NCI-H748 (cell line): ENCODE measurements at regions not wholly inside any gene's neighbourhood (a gene's known extent, or its start where the extent isn't known, plus 50 kb on each side); places are given as distances from the start of the nearest gene placed in this dataset.

Source experiments
- DNase-seq: peaks from one replicate; lab custom pipeline; 2025; ENCODE audit not compliant: unreplicated experiment; lab: John Stamatoyannopoulos, UW

DNA sequence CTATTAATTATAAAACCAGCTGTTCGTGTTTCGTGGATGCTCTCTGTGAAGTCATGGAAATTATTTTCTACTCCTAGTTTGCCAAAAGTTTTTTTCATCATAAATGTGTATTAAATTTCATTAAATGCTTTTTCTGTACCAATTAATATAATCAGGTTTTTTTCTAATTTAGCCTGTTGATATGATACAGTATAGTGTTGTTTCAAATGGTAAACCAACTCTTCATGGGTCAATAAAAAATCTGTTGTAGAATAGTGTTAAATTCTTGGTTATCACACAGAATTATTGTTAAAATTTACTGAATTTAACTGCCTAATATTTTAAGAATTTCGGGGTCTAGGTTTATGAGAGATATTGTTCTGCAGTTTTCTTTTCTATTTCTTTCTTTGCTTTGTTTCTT lies 505.9 kb upstream of the MANEA start:
- DNase-seq: no peak

DNA sequence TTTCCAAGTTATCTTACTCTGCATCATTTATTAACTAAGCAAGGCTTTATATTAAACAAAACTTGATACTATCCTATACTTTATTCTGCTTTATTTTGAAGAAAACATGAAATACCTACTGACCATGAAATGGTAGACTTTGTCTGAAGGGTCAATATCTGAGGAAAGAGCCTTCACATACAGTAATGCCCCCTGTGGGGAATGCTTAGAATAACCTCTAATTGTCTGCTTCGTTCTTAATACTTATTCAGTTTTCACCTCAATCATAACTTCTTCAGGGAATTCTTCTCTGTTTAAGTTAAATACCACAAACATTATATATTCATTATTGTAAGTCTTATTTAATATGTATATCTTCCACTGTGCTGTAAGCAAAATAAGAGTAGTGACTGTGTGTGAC lies 498.9 kb upstream of the MANEA start:
- no peak for DNase-seq

DNA sequence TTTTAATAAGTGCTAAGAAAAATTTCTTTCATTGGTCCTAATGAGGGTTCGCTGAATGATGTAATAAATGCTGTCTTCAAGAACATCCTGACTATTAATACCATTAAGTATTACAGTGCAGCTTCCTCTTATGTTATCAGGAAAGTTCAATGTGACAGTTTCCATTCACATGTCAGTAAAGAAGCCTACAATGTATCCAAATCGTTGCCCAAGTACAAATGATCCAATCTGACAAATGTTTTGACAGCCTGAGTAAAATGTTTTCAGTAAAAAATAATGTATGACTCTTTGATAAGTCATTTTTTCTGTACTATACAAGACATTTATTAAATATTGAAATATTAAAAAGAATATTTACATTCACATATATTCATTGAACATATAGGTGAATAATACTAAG lies 496.1 kb upstream of the MANEA start:
- DNase-seq: no peak

DNA sequence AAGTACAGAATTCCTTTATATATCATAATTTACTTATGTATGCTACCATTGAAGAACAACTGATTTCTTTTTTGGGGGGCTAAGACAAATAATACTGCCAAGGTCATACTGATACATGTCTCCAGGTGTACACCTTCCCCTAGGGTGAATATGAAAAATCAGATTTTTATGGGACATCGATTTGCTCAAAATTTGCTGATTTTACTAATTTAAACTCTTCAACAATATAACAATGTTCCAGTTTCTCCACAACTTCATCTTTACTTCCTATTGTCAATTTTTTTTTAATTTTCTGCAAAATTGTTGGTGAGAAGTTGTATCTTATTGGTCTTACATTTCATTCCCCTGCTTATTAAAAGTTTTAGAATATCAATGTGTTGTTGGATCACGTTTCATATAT lies 495.4 kb upstream of the MANEA start:
- DNase-seq: no peak

DNA sequence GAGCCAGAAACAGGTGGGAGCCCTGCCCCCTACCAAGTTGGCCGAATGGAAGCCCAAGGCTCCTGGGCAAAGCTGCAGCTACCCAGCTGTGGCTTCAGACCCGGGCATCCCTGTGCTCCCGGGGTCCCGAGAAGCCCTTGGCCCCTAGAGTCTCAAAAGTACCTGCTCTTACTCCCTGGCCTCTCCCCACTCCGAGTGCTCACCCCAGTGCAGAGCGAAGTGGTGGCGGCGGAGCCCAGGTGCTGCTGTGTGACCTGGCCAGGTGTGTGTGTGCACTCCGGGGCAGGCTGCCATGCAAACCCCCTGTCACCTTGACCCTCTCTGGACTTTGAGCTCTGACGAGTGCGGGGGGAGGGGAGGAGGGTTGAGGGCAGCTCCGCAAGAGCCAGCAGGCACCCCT lies 493.8 kb upstream of the MANEA start:
- no peak for DNase-seq

DNA sequence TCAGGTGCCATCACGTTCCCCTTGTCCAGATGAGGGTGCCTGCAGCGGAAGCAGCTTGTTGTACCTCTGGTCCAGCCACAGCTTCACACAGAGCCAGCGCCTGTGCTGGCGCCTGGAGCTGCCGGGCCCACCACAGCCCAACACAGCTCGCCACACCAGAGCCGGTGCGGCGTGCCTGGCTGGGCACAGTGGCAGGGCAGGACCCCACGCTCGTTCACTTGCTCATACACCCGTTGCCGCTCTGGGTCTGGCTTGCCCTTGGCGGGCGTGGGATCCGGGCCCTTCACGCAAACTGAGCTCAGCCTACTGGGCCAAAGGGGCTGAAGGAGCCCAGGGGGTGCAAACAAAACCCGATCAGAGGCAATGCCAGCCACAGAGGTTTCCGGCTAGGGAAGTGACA lies 492.5 kb upstream of the MANEA start:
- no peak for DNase-seq

DNA sequence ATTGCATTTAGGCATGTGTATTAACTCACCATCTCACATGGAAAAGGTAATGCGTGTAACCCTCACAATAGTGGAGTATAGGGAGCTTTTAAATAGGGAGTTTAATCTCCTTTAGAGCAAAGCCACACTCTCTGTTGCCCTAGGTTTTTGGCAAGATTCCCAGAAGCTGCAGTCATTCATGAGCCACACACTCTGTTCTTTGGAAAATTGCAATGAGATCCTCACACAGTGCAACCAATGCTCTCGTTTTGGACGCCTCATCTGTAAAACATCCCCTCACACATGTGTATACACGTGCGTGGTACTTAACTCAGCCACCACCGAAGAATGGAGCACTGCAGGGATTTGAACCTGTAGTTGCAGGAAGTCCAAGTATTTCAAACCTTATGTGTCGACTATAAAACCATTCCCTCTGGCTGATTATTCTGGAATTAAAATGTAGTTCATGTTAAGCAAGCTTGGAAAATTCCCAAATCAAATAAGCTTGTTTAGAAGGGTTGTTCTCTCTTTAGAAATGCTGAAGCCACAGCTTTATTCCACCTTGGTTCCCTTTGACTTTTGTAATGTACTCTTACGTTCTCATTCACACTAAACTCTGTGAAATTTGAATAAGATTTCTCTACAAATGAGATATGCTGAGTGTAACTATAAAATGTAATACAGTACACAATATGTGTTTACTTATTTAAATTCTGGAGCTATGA lies 489.8 kb upstream of the MANEA start:
- DNase-seq: peak; percentile 99

DNA sequence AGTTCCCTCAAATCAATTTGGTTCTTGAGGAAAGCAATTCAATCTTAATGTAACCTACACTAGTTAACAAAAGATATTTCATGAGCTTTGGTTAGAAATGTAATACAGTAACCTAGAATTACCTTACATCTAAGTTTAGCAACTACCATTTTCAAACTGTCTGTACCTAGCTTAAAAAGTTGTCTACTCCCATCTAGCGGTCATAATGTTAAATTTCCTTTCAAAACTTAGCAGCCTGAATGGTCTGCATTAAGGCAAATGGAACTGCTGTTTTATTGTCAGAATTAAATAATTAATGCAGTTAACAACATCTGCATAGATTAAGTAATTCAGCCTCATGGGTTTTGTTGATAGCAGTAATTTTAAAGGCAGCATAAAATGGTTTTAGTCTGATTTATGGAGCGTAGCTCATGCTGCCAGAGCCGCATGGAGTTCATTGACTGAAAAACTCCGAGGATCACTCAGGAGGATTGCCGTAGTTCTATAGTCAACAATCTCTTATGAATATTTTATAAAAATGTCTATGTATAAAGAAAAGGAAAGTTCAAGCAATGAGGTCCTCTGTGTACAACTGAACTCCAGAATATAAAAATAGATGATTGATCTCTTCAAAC lies 485.4 kb upstream of the MANEA start:
- peak; percentile 85 for DNase-seq

DNA sequence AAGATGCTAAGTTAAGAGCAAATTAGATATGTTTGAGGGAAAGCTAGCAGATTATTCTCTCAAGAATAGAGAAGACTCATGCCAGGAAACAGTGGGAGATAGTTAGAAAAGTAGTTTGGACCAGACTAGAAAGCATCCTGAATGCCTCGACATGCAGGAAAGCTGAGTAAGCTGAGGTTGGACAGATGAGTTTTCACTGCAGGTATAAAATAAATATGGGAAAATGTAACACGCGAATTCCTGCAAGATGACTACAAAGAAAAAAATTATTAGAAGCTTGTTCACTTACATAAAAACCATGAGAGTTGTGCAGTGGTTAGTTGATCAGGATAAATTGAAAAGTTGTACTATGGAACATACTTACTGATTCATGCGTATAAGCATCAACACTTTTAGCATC lies 484.2 kb upstream of the MANEA start:
- no peak for DNase-seq

DNA sequence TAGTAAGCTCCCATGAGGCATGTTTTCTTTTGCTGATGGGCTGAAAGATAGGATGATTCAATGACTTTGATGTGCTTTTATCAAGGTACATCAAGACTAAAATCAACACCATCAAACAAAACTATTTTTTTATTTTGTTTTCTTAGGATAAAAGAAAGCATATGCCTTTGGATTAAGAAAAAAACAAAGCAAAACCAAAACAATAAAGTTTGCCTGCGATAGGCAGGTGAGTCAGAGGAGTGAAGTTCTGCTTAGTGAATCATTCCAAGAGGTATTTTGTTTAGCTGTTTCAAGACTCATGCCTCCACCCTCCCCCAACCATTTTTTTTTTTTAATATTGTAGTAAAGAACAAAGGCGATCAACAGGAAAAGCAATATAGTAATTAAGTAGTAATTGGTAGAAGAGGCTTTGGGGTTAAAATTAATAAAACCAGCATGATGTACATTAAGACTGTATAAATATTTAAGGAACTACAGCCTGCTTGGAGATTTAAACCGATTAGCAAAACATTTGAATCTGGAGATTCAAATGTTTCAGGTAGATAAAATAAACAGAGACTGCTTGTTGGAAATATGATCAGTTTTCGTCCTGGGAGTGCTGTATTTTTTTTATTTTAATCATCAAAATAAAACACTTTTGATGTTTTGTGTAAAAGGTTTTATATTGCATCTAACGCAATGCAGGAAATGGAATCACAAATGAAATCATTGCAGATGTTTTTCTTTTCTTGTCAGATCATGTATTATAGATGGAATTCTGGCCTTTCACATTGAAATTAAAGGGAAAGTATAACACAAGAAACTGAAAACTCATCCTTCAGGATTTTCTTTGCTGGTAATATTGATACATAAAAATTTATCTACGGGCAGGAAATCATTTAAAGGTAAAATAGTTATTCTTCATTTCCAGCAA lies 482.3 kb upstream of the MANEA start:
- DNase-seq: peak; percentile 34

DNA sequence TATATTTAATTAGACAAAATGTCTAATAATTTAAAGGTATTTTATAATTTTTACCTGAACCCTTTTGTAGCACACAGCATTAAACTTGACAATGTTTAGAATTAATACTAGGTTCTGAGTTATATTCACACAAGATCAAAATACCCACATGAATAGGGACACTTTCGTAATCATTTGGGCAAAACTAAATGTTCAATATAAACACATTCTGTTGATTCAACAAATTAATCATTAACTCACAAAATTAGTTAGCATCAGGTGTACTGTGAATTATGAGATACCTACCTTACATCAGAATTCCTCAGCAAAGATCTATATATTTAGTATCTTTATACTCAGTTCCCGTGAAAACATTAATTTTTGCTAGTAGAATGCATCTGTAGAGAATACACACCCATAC lies 481.5 kb upstream of the MANEA start:
- DNase-seq: no peak

DNA sequence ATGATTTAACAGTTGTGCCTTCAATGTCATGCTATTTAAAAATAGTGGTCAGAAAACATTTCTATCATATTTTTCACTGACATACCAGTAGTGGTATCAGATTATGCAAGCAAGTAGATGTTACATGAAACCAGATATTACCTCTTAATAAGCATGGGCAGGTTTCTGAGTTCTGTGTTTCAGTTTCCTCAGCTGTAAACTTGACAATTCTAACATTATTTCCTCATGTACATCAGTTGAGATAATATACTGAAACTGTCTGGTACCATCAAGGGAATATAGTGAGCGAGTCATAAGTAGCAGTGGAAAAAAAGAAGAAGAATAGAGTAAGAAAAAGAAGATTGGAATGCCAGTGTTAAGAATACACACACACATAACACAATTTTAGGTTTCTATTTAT lies 477.9 kb upstream of the MANEA start:
- no peak for DNase-seq

DNA sequence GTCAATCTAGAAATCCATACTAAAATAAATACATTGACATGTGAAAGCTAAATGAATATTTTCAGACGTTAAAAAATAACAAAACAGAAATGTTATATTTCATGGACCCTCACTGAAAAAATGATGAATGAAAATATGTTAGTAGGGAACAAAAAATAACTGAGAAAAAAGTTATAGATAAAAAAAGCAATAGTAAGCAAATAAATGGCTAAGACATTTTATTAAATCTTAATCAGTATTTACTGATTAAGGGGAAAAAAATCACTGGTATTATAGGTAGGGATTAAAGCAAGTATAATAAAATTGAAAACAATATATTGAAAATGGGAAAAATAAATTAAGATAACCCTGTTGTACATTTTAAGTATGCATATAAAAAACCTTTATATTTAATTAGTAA lies 468.1 kb upstream of the MANEA start:
- no peak for DNase-seq

DNA sequence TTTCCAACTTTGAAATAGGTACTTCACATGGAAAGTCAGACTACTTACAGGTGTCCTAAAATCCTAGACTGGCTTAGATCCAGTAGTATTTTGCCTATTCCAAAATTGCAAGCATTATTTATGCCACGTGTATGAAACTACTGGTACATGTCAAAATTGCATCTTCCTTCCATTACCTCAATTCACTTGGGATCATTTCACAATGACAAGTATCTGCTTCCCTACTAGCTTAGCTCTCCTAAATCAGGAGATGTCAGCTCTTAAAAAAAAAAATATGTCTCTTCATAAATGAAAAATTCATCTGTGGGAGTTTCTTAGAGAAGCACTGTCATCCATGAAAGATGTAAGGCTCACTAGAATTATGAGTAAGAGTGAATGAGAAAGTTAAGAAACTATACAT lies 466.6 kb upstream of the MANEA start:
- no peak for DNase-seq

DNA sequence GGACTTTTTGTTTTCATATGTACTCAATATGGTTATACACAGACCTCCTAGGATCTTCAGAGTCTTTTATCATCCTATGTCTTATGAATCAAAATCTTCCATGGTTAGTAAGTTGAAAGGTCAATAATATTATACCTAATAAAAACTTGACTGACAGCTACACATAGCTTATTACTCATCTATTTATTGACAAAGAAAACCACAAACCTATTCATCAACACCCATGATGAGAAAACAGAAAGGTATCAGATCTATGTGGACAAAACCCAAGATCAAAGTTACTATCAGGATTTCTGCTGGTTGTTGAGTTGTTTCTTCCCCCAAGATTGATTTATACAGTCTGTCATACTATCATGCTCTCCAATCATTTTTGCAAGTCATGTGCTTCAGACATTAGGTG lies 460.1 kb upstream of the MANEA start:
- DNase-seq: no peak

DNA sequence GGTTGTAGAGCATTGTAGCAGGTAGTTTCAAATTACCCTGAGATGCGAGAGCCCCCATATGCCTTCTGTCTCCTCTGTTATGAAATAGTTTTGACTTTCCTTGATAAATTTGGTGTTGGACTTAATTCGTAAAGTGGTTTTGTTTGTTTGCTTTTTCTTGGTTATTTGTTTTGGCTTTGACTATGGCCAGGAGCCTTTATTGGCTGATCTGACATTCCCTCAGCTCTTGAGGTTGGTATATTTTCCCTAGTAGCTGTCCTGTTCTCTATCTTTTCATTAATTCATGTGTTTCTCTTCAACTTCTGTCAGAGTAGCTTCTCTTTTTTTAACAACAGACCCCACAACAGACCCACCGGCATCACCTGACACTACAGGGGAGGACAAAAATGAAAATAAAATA lies 457.4 kb upstream of the MANEA start:
- no peak for DNase-seq

DNA sequence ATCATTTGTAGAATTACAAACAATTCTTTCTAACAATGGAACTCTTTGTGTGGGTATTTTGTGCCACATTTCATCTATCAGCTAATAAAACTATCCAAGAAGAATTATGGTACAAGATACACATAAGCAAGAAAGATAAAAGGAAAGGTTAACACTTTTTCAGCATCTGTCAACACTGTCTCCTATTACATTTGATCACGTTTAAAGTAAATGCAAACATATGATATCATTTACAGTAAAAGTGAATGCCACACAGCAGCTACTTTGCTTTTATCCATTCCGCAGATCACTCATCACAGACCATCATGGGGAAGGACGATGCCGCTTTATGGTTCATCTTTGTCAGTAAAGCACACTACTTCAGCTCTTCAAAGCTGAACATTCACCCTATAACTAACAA lies 456.4 kb upstream of the MANEA start:
- DNase-seq: peak; percentile 68

DNA sequence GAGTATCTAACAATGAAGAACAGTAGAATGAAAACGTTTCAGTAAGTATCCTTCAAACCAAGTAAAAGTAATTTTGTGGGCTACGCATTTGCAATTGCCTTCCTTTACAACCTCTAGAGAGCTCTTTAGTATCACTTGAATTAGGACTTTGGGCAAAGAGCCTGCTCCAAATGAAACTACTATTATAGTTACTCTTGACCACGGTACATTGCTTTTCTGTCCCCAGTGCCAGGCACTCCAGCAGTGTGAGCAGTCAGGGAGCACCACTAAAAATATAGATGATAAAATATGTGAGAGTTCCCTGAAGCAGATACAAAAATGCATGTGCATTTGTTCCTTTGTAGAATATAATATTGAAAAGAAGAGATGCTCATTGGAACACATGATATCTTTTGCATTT lies 450.1 kb upstream of the MANEA start:
- no peak for DNase-seq

DNA sequence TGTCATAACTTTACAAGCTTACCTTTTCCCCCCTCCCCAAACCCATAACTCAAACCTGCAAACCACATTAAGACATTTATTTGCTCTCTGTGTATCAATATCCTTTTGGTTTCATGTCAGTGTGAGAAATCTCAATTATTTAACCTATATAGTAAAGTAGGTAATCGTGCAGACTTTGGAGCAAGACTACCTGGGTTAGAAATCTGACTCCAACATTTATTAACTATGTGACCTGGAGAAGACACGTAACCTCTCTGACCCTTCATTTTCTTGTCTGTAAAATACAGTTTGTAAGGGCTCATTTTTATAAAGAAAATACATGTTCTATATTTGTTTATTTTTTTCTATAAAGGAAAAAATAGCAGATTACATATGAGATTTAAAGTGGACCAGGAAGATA lies 448.9 kb upstream of the MANEA start:
- DNase-seq: no peak

DNA sequence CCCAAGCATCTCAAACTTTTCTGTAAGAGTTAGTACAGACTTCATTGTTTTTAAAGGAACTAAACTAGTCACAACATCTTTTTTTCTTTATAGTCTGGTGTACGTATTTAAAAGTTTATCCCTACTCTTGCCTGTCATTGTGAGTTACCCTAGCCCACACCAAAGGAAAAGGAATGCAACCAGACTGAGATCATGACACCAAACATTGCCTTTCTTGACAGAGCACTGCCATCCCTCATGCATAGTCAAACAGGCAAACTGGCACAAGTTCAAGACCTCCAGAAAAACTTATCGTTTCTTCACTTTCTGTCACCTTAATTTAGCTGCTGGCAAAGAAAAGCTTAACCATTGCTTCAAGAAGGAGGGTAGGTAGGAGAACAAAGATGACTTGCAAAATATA lies 448.4 kb upstream of the MANEA start:
- no peak for DNase-seq

DNA sequence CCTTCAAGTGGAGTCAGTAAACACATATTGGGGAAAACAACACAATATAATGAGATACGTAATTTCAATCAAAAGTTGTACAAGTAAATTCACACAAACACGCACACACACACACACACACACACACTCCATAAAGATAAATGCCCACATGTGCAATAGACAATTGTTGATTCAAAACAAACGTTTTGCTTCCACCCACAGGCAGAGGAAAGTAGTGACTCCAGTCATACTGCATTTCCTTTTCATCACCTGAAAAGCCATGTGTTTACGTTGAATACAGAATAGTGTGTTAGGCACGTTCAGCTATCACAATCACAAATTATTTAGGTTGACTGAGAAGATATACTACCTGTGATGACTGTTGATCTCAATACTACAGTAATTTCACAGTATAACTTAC lies 443.8 kb upstream of the MANEA start:
- DNase-seq: peak; percentile 76

DNA sequence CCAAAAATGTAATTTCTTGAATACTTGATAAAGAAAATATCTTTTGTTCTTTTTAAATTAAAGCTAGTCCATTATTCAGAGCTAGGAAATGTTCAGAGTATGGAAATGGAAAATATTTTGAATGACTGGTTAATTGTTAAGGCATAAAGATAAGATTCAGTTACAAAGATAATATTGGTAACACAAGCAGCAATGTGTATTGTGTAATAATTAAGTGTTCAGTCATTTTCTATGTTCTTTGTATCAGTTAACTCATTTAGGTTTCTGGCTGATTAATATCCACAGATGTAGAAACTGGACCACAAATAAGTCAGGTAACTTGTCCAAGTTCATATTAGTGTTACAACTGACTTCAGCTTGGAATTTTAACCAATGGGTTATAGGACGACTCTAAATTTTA lies 442.2 kb upstream of the MANEA start:
- no peak for DNase-seq
